ENCODE measurements at regions not wholly inside any gene's neighbourhood (a gene's known extent, or its start where the extent isn't known, plus 50 kb on each side); places are given as distances from the start of the nearest gene placed in this dataset.

DNA sequence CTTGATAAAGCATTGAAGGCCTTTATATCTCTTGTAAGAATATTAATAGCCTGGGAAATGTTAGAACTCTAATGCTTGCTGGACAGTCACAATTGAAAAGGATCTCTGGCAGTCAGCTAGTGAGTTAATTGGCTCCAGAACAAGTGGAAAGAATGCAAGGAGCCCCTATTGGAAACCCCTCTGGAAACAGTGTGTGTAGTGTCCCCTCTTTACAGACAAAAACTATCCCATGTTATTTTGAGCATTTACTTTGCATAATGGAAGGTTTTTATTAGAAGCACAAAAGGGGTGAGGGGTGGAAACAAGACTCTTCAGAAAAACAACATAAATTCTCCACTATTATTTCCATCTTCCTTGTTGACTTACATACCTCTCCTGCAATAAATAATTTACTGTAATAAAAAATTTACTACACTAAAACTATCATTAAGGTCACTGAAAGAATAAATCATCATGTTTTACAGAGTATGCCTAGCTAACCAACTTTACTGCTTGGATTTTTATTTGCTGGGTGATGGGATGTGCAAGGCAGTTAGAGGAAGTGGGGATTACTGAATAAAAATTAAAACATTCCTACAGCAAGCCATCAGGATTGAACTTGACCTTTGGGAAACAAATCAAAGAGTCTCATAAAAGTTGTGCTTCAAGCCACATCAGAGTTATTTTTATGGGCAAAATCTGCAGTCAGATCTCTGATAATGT, 610.4 kb downstream of the TBC1D4 start:
- DNase-seq (ENCODE audit: low spot score), result no peak

DNA sequence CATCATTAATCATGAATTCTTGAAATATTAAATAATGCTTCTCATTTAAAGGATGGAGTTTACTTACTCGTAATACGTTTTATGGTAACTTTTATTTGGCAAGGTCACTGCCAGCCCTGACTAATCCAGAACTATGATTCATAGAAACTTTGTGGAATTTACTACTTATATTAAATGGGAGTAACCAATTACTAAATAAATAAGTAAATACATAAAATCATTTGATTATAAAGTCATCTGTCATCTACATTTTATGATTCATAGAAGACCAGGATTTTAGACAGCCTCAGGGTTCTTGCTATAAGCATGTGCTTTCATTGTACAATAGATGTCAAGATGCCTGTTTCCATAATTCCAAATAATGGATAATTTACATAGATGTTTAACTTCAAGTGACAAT, 611.1 kb downstream of the TBC1D4 start:
- DNase-seq (ENCODE audit: low spot score), result no peak

DNA sequence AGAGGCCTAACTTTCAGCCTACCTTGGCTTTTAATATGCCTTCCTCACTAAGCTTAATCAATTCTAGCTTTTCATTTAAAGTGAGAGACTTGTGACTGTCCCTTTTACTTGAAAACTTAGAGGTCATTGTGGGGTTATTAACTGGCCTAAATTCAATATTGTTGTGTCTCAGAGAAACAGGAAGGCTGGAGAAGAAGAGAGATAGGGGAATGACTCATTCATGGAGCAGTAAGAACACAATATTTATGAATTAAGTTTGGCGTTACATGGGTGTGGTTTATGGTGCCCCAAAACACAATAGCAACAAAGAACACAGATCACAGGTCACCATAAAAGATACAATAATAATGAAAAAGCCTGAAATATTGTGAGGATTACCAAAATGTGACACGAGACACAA, 612.1 kb downstream of the TBC1D4 start:
- no peak for DNase-seq (ENCODE audit: low spot score)

DNA sequence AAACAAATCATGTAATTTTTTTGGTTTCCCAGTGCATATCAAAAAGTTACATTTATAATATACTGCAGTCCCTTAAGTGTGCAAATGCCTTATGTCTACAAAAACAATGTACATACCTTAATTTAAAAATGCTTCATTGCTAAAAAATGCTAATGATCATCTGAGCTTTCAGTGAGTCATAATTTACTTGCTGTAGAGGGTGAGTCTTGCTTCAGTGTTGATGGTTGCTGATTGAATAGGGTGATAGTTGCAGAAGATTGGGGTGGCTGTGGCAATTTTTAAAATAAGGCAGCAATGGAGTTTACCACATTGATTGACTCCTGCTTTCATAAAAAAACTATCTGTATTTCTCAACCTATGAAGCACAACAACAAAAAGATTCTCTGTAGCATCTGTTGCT, 613.9 kb downstream of the TBC1D4 start:
- no peak for DNase-seq (ENCODE audit: low spot score)

DNA sequence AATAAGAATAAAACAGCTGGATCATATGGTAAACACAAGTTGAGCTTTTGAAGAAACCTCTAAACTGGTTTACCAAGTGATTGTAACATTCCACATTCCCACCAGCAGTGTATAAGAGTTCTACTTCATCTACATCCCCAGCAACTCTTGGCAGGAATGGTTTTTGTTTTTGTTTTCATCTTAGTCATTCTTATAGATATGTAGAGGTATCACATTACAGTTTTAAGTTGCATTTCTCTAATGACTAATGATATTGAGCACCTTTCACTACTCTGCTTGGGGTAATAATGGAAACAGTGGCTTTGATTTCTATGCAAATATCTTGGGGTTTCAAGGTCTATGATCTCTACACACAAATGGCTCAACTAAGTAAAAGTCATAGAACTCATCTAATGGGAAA, 614.5 kb downstream of the TBC1D4 start:
- no peak for DNase-seq (ENCODE audit: low spot score)

DNA sequence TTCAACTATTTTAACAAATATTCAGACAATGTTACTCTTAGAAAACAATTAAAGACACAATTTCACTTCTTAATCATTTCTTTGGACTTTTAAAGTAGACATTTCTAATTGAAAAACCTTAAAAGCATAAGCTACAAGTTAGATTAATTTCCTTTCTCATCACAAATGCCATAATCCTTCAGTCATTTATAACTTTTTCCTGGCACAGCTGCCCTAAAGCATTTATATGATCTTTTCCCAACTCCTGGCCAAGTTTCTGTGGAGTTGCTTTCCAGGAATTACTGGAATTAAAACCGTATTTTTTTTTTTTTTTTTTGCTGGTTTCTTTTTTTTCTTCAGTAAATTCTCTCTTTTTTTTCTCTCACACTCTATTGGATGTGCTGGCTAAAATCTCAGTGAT, 615.9 kb downstream of the TBC1D4 start:
- DNase-seq (ENCODE audit: low spot score), result no peak

DNA sequence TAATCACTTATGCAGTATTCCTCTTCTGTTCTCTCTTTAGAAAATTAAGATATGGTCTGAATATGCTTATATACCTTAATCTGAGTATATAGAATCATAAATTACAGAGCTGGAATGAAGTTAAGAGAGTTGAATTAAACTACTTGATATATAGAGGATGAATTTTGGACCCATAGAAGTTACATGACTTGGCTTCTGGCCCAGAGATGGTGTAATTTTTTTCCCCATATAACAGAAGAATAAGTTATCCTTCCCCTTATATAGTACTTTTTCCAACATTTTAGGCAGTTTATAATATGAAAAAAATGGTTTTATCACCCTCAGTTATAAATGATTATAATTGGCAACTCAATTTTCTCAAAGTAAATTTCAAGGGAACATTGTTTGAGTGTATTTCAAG, 616.3 kb downstream of the TBC1D4 start:
- no peak for DNase-seq (ENCODE audit: low spot score)

DNA sequence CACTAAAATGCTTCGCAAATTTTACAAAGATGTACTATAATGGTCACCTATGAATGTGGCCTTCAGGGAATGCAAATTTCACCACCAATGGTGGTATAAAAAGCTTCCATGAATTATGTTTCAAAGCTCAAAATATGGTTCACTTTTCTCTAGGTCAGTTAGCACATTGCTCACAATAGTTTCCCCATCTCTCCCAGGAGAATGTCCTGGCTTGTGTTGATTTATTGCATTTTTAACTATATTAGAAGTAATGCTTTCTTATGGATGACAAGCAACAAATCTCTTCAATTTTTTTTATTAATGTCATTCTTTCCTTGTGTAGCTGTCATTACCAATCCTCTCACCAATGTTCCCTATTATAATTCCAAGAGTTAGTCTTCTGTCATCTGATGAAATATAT, 621.2 kb downstream of the TBC1D4 start:
- DNase-seq (ENCODE audit: low spot score), result no peak

DNA sequence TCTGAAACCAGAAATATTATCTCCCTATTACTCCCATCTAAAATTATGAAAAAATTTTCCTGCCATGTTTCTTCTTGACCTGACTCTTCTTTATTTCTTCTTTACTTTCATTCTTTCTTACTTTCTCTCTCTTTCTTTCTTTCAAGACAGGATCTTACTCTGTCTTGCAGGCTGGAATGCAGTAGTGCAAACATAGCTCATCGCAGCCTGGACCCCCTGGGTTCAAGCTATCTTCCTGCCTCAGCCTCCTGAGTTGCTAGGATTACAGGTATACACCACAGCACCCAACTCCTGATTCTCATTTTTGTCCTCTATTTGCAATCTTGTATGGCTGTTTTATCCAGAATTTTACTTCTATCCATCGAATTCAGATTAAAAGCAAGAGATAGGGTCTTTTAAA, 631.1 kb downstream of the TBC1D4 start:
- no peak for DNase-seq (ENCODE audit: low spot score)

DNA sequence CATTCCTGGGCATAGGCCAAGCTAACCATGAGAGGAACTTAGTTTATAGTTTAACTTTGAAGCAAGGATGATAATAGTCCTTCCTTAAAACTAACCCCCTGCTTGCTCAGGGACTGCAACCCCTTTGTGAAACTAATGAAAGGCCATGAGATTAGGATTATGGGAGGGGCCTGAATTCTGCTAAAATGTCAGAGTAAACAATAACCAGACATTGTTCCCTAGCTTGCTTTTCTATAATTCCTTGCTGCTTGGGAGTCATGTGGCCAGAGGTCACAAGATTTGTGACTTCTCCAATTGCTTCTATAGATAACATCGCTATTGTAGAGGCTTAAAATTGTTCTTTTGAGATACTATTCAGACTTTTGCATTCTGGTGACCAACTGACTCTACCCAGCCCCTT, 634.0 kb downstream of the TBC1D4 start:
- no peak for DNase-seq (ENCODE audit: low spot score)

DNA sequence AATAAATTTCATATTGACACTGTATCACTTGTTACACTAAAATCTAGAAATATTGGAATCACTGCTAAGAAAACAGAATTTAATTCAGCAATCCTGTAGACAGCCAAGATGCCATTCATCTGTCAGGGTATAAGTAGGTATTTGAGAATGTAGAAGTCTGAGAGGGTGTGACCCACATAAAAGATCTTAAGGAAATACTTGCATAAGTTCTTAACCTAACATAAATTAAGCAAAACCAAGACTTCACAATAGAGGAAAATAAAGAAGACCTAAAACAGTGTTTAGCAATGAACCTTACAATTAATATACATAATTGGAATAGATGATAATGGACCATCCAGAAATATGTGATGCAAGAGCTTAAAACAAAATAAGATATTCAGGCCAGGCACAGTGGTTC, 636.2 kb downstream of the TBC1D4 start:
- no peak for DNase-seq (ENCODE audit: low spot score)

DNA sequence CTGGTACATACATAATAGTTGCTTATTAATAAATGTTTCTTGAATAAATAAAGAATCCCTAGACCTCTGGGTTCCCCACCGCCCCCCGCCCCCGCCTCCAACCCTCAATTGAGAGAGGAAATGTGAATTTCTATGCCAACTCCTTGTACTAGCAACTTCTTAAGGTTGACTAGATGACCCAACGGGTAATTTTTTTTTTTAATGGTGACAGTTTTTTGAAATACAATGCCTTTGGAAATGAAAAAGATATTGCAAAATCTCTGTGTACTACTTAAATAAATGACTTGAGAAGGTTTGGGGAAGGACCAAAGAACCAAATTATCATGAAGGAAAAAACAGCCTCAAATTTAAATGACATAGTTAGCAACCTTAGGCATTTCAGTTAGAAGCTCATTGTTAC, 640.3 kb downstream of the TBC1D4 start:
- DNase-seq (ENCODE audit: low spot score), result no peak

DNA sequence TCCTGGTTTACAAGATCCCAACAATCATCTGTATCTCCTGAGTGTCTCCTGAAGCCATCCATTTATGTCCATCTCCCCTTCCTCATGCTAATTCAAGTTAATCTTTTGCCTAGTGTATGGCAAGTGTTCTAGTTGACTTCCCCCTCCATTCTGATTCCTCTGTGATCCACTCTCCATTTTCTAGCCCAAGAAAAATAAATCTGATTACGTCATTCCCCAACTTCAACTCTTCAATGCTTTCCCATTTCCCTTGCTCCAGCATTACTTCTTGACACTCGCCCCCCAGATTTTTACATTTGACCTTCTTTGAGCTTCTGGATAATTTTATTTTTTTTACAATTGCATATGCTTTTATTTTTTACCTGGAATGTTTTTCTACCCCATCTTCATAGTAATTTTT, 640.8 kb downstream of the TBC1D4 start:
- no peak for DNase-seq (ENCODE audit: low spot score)

DNA sequence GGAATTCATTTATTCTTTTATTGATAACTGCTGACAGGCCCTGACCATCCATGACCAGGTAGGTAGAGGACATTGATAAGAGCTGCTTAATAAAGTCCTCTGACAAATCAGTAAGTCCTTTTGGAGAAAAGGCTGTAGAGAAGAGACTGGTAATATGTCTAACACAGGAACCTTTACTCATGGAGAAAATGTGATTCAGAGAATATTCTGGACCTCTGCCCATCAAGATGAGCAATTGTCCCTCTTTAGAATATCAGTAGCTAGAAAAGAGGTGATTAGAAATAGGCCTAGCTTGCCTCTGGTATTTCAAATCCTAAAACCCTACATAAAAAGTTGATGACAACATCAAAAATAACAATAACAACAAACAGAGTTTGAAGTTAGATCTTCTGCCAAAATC, 642.3 kb downstream of the TBC1D4 start:
- no peak for DNase-seq (ENCODE audit: low spot score)

DNA sequence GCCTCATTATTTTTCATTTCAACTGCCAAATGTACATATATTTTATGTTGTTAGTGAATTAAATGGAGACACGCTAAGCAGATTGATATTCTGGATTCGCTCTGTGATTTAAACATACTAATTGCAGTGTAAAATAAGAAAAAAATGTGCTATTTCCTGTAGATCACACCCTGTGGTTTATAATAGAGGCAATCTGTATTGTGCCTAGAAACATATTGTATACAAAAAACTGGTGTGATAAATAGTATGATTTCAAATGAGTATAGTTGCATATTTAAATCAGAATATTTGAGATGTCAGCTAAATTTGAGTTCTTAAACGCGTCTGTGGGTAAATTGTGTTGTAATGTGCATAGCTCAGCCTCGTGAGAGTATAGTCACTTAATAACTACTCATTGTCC, 643.9 kb downstream of the TBC1D4 start:
- no peak for DNase-seq (ENCODE audit: low spot score)

DNA sequence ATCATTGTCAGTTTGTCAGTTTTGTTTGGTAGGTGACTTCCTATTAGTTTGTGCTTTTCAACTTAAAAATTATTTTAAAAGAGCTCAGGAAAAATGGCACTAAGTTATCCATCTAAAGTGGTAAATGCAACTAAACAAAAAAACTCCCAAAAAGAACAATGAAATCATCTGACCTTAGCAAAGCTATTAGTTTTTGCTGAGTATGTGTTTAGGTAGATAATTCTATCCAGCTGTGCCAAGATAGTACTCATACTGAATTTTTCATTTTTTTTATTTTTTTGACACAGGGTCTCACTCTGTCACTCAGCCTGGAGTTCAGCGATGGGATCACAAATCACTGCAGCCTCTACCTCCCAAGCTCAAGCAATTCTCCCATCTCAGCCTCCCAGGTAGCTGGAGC, 645.3 kb downstream of the TBC1D4 start:
- no peak for DNase-seq (ENCODE audit: low spot score)

DNA sequence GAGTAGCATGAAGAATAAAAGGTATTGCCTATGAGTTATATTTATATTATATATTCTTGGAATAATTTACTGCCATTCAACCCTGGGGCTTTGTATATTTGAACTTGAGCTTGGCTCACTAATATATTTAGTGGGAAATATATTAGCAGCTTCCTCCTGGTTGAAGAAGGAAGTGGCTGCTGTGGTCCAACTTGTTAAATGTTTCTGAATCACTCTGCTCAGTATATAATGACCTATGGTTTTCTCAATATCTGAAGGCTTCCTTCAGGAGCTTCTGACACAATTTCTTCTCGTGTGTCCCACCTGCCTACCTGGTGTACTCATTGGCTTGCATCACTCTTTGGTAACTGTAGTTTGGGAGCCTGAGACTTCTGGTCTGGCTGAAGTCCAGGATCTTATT, 646.4 kb downstream of the TBC1D4 start:
- no peak for DNase-seq (ENCODE audit: low spot score)

DNA sequence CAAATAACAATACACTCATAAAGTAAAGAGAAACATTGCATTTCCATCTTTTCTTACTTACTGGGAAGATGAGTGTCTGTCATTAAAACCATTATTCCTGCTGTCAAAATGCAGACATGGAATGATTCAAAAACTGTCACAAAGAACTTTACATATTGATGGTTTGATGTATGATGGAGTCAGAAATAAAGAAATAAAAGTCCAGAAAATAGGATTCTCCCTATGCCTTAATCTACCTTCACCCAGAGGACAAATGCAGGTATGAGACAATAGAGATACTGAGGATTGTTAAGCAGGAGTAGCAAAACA, 656.1 kb downstream of the TBC1D4 start:
- no peak for DNase-seq (ENCODE audit: low spot score)

DNA sequence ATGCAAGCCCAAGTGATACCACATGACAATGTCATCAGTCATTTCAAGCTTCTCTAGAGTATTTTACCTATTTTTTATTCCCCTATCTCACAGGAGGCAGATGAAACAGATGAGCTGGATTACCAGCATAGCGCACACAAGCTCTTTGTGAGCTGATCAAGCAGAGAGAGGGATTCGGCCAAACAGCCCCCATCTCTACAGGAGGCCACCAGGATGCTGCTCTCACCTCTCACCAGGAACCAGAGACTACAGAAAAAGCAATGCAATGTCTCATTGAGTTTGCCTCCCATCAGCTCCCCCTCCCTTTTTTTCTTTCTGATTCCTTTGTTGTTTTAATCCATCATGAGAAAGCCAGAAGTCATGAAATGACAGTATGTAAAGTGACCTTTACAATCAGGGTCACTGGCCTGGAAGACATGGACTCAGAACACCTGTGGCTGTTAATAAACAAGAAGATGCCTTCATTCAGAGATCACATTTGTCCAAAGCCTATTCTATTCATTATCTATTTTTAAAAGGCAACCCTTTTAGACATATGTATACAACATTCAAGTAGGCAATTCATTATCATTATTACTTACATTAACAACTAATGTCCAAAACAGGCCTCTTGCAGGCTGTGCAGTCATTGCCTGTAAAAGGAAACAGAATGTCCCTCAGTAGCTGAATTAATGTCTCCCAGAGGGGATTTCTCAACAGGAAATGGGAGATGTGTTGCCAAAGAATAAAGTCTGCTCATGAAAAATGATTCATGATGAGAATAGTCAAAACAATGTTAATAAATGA, 656.6 kb downstream of the TBC1D4 start:
- no peak for DNase-seq (ENCODE audit: low spot score)

DNA sequence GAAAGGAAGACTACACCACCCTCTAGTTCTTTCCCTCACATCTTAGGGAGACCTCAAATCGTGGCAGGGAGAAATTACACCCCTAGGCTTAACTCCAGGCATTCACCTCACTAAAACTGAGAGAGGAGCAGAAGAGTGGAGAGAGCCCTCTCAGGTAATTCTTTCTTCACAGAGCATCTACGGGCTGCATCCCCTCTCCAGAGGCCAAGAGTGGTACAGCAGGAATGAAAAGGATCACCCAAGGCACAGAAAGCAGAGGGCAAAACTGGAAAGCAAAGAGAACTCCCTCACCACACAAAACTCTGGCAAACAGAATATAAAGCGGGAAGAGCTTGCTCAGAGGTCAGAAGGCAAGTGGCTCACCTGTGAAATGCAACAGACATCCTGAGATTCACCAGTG, 661.2 kb downstream of the TBC1D4 start:
- DNase-seq (ENCODE audit: low spot score), result no peak

DNA sequence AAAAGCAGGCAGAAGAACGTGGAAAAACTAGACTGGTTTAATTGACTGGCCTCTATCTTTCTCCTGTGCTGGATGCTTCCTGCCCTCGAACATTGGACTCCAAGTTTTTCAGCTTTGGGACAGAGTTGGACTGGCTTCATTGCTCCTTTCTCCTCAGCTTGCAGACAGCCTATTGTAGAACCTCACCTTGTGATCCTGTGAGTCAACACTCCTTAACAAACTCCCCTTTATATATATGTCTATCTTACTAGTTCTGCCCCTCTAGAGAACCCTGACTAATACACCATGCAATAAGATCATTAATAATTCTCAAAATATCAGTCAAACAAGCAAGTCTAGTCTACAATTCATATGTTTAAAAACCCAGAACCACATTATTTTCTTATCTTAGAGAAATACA, 662.4 kb downstream of the TBC1D4 start:
- DNase-seq (ENCODE audit: low spot score), result no peak

DNA sequence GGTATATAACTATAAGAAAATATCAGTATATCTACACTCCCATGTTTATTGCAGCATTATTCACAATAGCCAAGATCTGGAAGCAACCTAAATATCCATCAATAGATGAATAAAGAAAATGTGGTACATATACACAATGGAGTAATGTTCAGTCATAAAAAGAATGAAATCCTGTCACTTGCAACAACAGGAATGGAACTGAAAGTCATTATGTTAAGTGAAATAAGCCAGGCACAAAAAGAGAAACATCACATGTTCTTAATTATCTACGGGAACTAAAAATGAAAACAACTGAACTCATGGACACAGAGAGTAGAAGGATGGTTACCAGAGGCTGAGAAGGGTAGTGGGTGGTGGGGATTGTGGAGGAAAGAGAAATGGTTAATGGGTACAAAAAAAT, 665.2 kb downstream of the TBC1D4 start:
- DNase-seq (ENCODE audit: low spot score), result no peak

DNA sequence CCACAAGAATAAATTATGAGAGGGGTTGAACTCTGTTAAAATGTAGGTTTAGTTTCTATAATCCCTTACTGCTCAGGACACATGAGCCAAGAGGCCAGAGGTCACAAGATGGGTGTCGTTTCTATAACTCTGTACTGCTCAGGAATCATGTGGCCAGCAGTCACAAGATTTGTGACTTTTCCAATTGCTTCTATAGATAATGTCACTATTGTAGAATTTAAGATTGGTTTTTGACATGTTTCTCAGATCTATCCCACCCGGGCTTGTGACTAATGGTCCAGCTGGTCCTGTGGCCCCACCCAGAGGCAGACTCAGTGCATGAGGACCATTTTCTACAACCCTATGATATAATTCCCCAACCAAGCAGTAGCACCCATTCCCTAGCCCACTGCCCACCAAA, 662.0 kb upstream of the KLF12 start:
- no peak for DNase-seq (ENCODE audit: low spot score)

DNA sequence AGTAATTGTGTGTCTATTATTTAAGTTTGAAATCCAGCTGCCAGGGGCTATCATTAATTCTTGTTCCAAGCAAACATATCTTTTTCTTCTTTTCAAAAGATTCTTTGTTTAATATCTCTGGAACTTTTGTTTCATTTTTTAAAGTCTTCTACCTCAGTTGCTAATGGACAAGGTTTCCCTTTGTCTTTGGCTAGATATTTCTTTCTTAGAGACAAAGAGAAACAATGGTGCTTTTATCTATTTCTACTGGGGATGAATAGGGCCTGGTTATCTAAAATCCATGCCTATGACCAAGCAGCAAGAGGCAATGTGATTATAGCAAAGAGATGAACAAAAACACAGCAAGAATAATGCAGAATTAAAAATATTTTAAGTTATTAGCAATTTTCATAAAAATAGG, 661.3 kb upstream of the KLF12 start:
- no peak for DNase-seq (ENCODE audit: low spot score)

All from SW480 (cell line).